Body of pancreas (tissue), 4 donors: ENCODE measurements at regions not wholly inside any gene's neighbourhood (a gene's known extent, or its start where the extent isn't known, plus 50 kb on each side); places are given as distances from the start of the nearest gene placed in this dataset.

Source experiments
- POLR2A ChIP-seq, 3 donors: fragments of 450-650 bp; IDR thresholded peaks; one replicate each; pipeline ENCODE4 v1.6.1; 2016; ENCODE audit warnings: antibody characterized with exemption in 3 of 3, mild to moderate bottlenecking in 2 of 3
- TF ChIP-seq, protein P1 (sequence below), 7 experiments: fragments of 450-650 bp in 4 of 7; fragments of 200-600 bp in 3 of 7; sonication (generic) in 3 of 7; IDR thresholded peaks; one replicate each; pipeline ENCODE4 v1.5.1; 2016 to 2019; ENCODE audit warnings: antibody characterized with exemption in 7 of 7

- no peak for TF ChIP-seq POLR2A (IDR thresholded peaks at IDR 0.05)
- TF ChIP-seq, protein P1, sequence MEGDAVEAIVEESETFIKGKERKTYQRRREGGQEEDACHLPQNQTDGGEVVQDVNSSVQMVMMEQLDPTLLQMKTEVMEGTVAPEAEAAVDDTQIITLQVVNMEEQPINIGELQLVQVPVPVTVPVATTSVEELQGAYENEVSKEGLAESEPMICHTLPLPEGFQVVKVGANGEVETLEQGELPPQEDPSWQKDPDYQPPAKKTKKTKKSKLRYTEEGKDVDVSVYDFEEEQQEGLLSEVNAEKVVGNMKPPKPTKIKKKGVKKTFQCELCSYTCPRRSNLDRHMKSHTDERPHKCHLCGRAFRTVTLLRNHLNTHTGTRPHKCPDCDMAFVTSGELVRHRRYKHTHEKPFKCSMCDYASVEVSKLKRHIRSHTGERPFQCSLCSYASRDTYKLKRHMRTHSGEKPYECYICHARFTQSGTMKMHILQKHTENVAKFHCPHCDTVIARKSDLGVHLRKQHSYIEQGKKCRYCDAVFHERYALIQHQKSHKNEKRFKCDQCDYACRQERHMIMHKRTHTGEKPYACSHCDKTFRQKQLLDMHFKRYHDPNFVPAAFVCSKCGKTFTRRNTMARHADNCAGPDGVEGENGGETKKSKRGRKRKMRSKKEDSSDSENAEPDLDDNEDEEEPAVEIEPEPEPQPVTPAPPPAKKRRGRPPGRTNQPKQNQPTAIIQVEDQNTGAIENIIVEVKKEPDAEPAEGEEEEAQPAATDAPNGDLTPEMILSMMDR (IDR thresholded peaks at IDR 0.05), result no peak
Observed at GRCh38 chr16:48441106-48441505, 55.9 kb upstream of the SIAH1 start.
